ENCODE measurements at regions not wholly inside any gene's neighbourhood (a gene's known extent, or its start where the extent isn't known, plus 50 kb on each side); places are given as distances from the start of the nearest gene placed in this dataset.

GRCh38 chr4:170750519-170750918, 660.8 kb upstream of the AADAT start (continued):
- no peak for TF ChIP-seq USF2 (CRISPR knock-in tag; IDR thresholded peaks at IDR 0.05)
- TF ChIP-seq MYBL2 (CRISPR knock-in tag; IDR thresholded peaks at IDR 0.05) = no peak
- TF ChIP-seq ZNF281 (CRISPR knock-in tag; IDR thresholded peaks at IDR 0.05) = no peak

GRCh38 chr4:170748975-170749374, 659.2 kb upstream of the AADAT start:
- peaks cover 12% of the 10 kb centered on the region for H3K36me3 Mint-ChIP-seq
- 0 out of 2 replicates have a peak overlapping the region, but pooled peaks have one; percentile 3 for H3K27ac Mint-ChIP-seq
- no peaks in the 10 kb centered on the region for H3K27me3 Mint-ChIP-seq (ENCODE audit: low read depth)
- H3K9me3 Mint-ChIP-seq = peaks cover 15% of the 10 kb centered on the region
- ATAC-seq (no peak), DNase-seq (ENCODE audit: low spot score) (no peak)
- TF ChIP-seq NFATC4 (CRISPR knock-in tag; IDR thresholded peaks at IDR 0.05) (no peak), CREB1 (CRISPR knock-in tag; IDR thresholded peaks at IDR 0.05) (no peak), NR3C1 (CRISPR knock-in tag; conservative IDR thresholded peaks at IDR 0.05; ENCODE audit: low read depth) (no peak), MXD4 (CRISPR knock-in tag; IDR thresholded peaks at IDR 0.05; ENCODE audit: borderline replicate concordance) (no peak), ARID4B (CRISPR knock-in tag; IDR thresholded peaks at IDR 0.05; ENCODE audit: borderline replicate concordance) (no peak), HMGA2 (CRISPR knock-in tag; IDR thresholded peaks at IDR 0.05) (no peak), AFF4 (CRISPR knock-in tag; IDR thresholded peaks at IDR 0.05; ENCODE audit: borderline replicate concordance) (no peak)
- ChIA-PET POLR2A (no interaction called here), CTCF (no interaction called here)
- no peak overlapping the region for H3K4me3 Mint-ChIP-seq
- H3K4me1 Mint-ChIP-seq = peaks cover 15% of the 10 kb centered on the region

GRCh38 chr4:170743633-170744032, 653.9 kb upstream of the AADAT start:
- ChIA-PET CTCF (interaction anchor here (2.0 kb wide), 1 partner anchor 110 kb away, joined by 4 read pairs; no protein-coding TSS in a partner anchor), POLR2A (no interaction called here)
- TF ChIP-seq SMAD3 (CRISPR knock-in tag; IDR thresholded peaks at IDR 0.05; ENCODE audit: borderline replicate concordance) (no peak), TP53 (CRISPR knock-in tag; IDR thresholded peaks at IDR 0.05) (no peak), ZBTB21 (CRISPR knock-in tag; IDR thresholded peaks at IDR 0.05; ENCODE audit: borderline replicate concordance) (no peak), FOXP1 (CRISPR knock-in tag; IDR thresholded peaks at IDR 0.05; ENCODE audit: borderline replicate concordance) (no peak), JAZF1 (CRISPR knock-in tag; IDR thresholded peaks at IDR 0.05) (no peak), NR2C2 (CRISPR knock-in tag; IDR thresholded peaks at IDR 0.05) (no peak), JUN (CRISPR knock-in tag; IDR thresholded peaks at IDR 0.05) (no peak), E2F4 (CRISPR knock-in tag; IDR thresholded peaks at IDR 0.05; ENCODE audit: borderline replicate concordance, low read depth) (no peak), ZNF671 (CRISPR knock-in tag; IDR thresholded peaks at IDR 0.05) (no peak)
- no peaks in the 10 kb centered on the region for H3K27me3 Mint-ChIP-seq (ENCODE audit: low read depth)
- H3K27ac Mint-ChIP-seq = no peak overlapping the region
- H3K9me3 Mint-ChIP-seq = peaks cover 7% of the 10 kb centered on the region
- no peak overlapping the region for H3K4me3 Mint-ChIP-seq
- H3K4me1 Mint-ChIP-seq = peaks cover 34% of the 10 kb centered on the region
- no peaks in the 10 kb centered on the region for H3K36me3 Mint-ChIP-seq
- DNase-seq (ENCODE audit: low spot score) (no peak), ATAC-seq (no peak)
